ENCODE measurements at regions not wholly inside any gene's neighbourhood (a gene's known extent, or its start where the extent isn't known, plus 50 kb on each side); places are given as distances from the start of the nearest gene placed in this dataset.
A peak's percentile ranks its signal among the peaks of the same experiment; 100 is the strongest.

DNA sequence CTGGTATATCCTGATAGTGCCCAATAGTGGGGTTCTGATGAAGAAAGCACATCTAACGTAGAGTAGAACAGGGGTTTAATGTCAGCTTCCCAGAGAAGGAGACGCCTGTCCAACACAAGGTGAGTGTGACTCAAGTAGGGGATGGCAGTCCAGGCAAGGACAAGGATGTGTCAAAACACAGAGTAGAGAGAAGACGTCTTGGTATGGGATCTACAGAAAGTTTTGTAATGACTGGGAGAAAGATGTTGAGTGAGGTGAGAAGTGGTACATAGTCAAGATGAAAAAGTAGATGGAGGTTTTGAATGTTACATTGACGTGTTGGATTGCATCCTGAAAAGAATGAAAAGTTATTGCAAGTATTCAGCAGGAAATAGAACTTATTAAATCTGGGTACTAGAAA lies 124.4 kb downstream of the TMA16 start:
- no peak overlapping the region for H3K27ac ChIP-seq
- H3K4me3 ChIP-seq: no peak overlapping the region

GRCh38 chr4:163620738-163621137 lies 126.2 kb downstream of the TMA16 start:
- no peak overlapping the region for H3K4me3 ChIP-seq
- peak overlapping the region in 1 of 21 experiments; percentile 42 for H3K27ac ChIP-seq

DNA sequence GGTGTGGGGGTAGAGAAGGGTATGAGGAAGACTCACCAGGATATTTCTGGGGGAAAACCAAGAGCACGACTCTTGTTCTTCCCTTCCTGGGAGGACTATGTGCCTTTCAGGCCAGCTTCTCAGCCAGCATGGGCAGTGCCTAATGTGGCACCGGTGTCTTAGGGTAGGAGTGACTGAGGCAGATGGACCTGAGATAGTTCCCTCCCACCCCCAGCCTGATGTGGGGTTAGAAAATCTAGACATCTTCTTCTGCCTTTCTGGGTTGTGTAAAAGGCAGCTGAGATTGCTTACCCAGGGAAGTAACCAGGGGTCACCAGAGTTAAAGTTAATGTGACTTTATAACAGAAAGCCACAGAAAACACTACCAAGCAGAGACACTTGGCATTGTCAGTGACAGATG lies 127.3 kb downstream of the TMA16 start:
- no peak overlapping the region for H3K4me3 ChIP-seq
- H3K27ac ChIP-seq: peak overlapping the region in 10 of 21 experiments; percentile 13 to 72 (median 42)

DNA sequence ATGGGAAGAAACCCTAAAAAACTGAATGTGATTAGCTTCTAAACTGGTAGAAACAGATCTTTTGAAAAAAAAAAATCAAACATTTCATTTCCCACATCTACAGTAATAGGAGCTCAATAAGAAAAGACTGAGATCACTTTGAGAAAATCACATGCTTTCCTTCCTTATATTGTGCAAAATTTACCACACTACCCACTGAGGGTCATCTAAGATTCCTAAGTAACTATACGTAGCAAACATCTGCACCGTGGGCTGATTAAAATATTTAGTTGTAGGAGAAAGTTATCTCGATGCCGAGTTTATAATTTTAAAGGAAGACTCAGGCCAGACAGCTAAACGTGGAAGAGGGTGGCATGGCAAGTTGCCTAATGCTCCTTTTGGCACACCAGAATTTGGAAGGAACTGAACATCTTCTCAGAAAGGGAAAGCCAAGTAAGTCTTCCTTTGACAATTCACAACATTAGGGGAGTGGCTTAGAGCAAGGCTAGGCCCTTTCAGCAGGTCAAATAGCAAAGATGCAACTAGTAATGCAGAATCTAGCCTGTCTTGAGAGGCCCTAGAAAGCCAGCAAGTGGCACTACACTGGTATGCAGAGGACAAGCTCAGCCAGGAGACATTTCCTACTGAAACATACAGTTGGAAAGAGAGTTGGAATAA lies 128.0 kb downstream of the TMA16 start:
- Histone ChIP-seq H3K4me3 (no peak overlapping the region), H3K27ac (peak overlapping the region in 9 of 21 experiments; percentile 13 to 72 (median 42))

DNA sequence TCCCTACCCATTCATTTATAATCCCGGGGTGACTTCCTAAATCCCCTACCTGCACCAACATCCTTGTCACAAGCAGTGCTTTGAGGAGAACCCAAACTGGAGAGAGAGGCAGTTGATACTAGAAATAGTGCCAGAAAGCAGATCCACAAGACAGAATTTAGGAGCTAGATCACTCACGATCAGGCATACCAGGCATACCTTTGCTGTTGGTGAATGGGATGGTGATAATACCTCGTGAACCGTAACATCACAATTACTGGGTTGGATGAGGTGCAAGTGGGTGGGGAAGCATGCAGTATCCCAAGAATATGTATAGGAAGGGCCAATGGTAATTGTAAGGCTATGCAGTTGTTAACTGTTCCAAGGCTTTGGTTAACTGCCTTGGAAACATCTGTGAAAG lies 129.3 kb downstream of the TMA16 start:
- Histone ChIP-seq H3K4me3 (no peak overlapping the region), H3K27ac (no peak overlapping the region)

DNA sequence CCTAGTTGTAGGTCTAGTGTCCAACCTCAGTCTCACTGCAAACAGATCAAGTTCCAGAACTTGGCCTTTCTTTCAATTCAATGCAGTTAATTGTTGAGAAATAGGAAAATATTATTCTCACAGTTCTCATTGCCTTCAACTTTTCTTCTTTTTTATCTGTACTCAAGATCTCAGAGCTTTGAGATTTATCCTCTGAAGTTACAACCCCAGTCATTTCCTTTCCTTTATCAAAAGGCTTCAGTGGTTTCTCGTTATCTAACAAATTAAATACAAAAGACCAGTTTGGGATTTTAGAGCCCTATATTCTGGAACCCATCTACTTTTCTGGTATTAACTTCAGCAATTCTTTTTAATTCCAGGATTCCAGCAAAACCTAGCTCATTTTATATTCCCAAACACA lies 130.2 kb downstream of the TMA16 start:
- no peak overlapping the region for H3K4me3 ChIP-seq
- H3K27ac ChIP-seq: no peak overlapping the region

GRCh38 chr4:163631288-163631687 lies 136.8 kb downstream of the TMA16 start:
- no peak overlapping the region for H3K4me3 ChIP-seq
- no peak overlapping the region for H3K27ac ChIP-seq

GRCh38 chr4:163638909-163639308 lies 144.4 kb downstream of the TMA16 start:
- no peak overlapping the region for H3K27ac ChIP-seq

DNA sequence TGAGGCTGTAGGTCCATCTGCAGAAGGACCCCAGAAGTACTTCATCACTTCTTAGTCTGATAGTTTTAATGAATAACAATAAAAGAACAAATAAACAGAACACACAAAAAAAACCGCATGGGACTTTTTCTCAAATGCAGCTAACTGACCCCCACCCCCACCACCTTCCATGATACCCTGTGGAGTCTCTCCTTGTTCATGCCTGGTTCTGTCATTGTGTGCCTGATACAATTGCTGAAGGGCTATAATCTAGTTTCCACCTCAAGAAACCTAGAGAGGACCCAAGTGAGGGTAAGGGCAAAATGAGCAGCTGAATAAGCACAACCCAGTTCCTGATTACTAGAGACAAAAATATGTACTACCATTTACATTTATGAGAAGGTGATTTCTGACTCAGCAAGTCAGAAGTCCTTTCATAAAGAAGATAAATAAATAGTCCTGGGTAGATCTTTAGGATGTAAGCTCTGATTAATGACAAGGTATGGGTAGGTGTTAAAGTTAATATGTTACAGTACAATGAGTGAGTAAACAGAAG lies 155.1 kb downstream of the TMA16 start:
- no peak overlapping the region for H3K4me3 ChIP-seq
- no peak overlapping the region for H3K27ac ChIP-seq

More at GRCh38 chr4:163638909-163639308, 144.4 kb downstream of the TMA16 start:
- no peak overlapping the region for H3K4me3 ChIP-seq

DNA sequence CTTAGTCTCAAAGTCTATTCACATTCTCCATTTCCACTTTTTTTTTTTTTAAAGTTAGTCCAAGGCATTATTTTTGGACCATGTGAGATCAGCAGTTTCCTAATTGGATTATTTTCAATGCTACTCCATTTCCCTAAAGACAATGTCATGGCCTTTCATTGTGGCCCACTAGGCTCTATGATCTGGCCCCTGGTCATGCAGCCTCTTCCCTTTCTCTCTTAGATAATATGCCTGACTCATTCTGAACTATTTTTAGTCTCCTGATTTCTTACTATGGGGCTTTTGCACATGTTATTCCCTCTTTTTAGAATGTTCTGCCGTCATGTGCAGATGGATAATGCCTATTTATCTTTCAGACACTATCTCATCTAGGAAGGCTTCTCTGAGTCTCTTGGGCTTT lies 157.3 kb downstream of the TMA16 start:
- H3K4me3 ChIP-seq: no peak overlapping the region
- H3K27ac ChIP-seq: no peak overlapping the region

- Histone ChIP-seq H3K4me3 (no peak overlapping the region), H3K27ac (no peak overlapping the region)
Observed at GRCh38 chr4:163654621-163655020, 160.1 kb downstream of the TMA16 start.

GRCh38 chr4:163660636-163661035 lies 166.1 kb downstream of the TMA16 start:
- Histone ChIP-seq H3K27ac (no peak overlapping the region), H3K4me3 (no peak overlapping the region)

DNA sequence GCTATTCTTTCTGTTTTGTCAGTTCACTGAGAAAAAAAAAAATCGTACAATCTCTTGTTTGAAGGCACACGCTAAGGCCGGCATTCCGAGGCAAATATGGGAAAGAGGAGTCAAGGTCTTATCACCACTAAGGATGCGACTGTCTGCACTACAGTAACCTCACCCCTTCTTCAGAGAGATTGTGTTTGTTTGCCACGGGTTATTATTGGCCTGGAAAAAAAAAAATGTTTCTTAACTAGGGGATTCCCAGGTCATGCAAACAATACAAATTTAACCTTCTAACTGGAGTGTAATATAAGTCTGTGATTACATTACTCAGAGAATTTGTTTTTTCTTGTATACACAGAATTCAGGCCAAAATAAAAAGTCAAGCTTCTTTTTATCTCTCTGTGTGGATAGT lies 168.3 kb downstream of the TMA16 start:
- Histone ChIP-seq H3K4me3 (no peak overlapping the region), H3K27ac (peak overlapping the region in 2 of 21 experiments; percentile 44 to 82)

DNA sequence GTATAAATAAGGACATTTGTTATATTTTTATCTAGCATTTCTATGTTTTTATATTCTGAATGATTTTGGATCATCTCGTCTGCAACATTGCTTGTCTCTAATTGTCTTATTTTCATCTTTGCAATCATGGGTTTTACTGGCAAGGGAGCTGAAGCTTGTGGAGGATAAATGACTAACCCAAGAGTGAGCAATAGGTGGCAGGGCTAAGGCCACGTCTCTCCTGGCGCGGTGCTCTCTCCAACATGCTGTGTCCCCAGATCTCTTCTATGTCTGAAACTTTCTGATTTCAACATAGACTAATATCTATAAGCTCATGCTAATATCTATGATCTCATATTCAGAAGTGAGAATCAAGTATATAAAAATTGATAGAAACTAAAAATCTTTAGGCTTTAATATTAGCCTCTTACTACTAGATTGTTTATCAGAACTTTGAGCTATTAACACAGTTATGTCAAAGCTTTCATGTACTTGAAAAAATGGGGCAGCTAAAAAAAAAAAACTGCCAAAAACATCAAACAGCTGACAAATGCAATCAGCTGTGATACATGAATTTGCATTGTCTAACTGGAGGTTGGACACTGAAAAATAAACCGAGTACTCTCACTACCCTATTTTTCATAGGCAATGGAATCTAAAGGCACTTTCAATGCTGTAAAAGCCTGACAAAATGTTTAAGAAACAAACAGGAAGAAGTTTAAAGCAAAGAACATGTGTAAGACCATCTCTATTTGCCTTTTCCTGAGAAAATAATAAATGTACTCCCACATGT lies 169.2 kb downstream of the TMA16 start:
- peak overlapping the region in 5 of 21 experiments; percentile 24 to 82 (median 39) for H3K27ac ChIP-seq
- H3K4me3 ChIP-seq: no peak overlapping the region

DNA sequence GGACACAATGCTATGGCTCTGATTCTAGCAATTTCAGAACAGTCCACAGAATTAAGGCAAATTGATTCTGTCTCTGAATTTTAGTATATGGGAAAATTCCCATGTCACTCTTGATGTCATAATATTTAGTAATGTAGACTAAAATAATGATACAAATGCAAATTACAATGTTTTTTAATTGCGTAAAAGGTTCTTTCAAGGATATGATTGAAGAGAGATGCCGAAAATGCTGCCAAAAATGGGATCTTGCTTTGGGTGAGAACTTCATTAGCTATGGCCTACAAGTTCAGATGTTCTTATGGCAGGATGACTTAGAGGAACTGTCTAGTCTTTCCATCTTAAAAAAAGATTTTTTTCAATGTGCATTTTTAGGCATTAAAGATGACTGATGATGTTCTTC lies 170.6 kb downstream of the TMA16 start:
- Histone ChIP-seq H3K4me3 (no peak overlapping the region), H3K27ac (peak overlapping the region in 3 of 21 experiments; percentile 15 to 82 (median 37))

DNA sequence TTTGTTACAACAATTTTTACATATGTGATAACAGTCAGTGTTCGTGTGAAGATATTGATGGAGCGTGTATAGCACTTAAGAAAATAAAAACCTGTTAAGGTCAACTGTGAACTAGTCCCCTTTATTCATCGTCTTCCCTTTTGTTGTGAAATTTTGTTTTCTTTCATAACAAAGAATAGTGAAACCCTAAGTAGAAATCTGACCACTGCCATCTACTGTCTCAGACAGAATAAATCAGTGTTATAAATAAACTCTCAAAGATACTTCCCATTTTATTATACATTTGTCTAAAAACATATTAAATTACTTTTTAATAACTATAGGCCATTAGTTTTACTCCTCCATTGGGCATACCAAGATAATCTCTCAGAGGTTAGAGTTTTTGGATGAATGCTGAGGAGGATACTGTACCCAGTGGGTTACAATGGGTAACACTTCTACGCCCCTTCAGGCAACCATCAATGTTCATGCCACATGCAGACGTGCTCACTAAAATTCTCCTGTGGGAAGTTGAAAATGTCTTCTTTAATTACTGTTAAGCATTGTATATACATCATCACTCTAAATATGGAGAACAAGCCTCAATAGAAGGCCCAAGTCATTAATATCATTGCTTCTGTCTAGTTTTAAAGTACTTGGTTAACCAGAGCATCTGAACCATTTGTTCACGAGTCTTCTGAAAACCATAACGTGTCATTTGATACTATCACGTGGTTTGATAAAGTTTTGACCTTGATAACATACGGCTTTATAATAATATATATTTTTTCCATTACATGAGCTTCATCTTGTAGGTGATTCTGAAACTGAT lies 171.2 kb downstream of the TMA16 start:
- peak overlapping the region in 9 of 21 experiments; percentile 5 to 82 (median 61) for H3K27ac ChIP-seq
- no peak overlapping the region for H3K4me3 ChIP-seq

- no peak overlapping the region for H3K4me3 ChIP-seq
- H3K27ac ChIP-seq: peak overlapping the region in 9 of 21 experiments; percentile 7 to 82 (median 61)
Observed at GRCh38 chr4:163666332-163666873, 171.9 kb downstream of the TMA16 start.

GRCh38 chr4:163672751-163673150 lies 178.3 kb downstream of the TMA16 start:
- H3K27ac ChIP-seq: no peak overlapping the region
- H3K4me3 ChIP-seq: no peak overlapping the region

GRCh38 chr4:163673848-163674697 lies 179.6 kb downstream of the TMA16 start:
- H3K4me3 ChIP-seq: no peak overlapping the region
- H3K27ac ChIP-seq: peak overlapping the region in 1 of 21 experiments; percentile 47

Measured in skin epidermis (tissue), 12 donors.